ENCODE measurements at regions not wholly inside any gene's neighbourhood (a gene's known extent, or its start where the extent isn't known, plus 50 kb on each side); places are given as distances from the start of the nearest gene placed in this dataset.

DNA sequence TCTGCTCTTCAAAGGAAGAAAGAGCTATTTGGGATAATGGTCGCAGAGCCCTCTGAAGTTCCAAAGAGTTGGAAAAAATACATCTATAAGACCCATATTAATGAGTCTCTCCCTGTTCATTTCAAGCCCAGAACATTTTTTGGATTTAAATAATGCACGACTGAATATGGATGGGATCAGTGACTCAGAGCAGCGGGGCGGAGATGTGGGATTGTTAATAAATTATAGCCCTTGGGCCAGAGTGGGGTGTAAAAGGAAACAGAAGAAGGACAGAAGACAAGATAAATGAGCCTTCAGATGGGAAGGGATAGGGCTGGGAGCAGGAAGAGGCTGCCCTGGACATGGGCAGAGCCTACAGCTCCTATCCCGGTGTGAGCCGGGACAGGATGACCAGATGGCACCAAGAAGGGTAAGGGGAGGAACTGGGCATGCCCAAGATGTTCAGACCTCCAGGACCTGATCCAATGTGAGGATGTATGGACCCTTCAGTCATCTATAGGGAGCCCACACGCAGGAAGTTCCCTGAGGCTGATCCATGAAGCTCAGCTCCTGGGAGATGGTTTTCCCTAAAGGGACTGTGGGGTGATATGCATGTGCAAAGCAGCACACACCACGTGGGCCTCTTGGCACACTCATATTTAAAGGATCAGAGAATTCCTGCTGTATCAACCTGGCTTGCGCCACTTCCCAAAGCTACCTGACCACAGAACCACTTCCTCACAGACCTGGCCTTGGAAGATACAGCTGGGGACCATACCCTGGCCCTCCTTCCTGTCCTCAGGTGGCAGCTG, 96.1 kb upstream of the PLXNA4 start:
- DNase-seq (ENCODE audit: extremely low read depth, insufficient read length): no peak
- H3K36me3 ChIP-seq (ENCODE audit: control insufficient read depth, insufficient read depth, low read length): no peaks in the 10 kb centered on the region
- H3K4me3 ChIP-seq (replicated peaks; ENCODE audit: low read depth, low read length): no peak overlapping the region
- no peaks in the 10 kb centered on the region for H3K27me3 ChIP-seq (replicated peaks; ENCODE audit: control insufficient read depth, insufficient read depth, low read length)
- TF ChIP-seq, protein P1, sequence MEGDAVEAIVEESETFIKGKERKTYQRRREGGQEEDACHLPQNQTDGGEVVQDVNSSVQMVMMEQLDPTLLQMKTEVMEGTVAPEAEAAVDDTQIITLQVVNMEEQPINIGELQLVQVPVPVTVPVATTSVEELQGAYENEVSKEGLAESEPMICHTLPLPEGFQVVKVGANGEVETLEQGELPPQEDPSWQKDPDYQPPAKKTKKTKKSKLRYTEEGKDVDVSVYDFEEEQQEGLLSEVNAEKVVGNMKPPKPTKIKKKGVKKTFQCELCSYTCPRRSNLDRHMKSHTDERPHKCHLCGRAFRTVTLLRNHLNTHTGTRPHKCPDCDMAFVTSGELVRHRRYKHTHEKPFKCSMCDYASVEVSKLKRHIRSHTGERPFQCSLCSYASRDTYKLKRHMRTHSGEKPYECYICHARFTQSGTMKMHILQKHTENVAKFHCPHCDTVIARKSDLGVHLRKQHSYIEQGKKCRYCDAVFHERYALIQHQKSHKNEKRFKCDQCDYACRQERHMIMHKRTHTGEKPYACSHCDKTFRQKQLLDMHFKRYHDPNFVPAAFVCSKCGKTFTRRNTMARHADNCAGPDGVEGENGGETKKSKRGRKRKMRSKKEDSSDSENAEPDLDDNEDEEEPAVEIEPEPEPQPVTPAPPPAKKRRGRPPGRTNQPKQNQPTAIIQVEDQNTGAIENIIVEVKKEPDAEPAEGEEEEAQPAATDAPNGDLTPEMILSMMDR (IDR thresholded peaks at IDR 0.05; ENCODE audit: insufficient read depth, low read length, poor library complexity, severe bottlenecking): no peak

DNA sequence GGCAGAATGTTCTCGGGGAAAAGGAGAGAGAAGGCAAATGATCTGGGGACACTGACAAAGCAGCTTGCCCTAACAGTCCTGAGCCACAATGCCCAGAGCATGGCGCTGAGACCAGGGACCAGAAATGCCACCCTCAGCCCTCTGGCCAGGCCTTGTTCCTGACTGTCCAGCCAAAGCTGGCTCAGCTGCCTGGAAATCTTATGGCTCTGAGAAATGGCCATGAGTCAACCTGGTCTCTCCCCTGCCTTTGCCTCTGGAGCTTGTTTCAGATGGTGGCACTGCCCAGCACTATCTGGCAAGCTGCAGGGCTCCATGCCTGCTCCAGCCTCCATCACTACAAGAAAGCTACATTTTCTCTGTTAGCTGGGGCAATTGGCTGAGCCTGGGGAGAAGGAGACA, 90.5 kb upstream of the PLXNA4 start:
- H3K36me3 ChIP-seq (ENCODE audit: control insufficient read depth, insufficient read depth, low read length): no peaks in the 10 kb centered on the region
- H3K27me3 ChIP-seq (replicated peaks; ENCODE audit: control insufficient read depth, insufficient read depth, low read length): no peaks in the 10 kb centered on the region; the same call in 1 of the 2 replicates
- TF ChIP-seq, protein P1 (IDR thresholded peaks at IDR 0.05; ENCODE audit: insufficient read depth, low read length, poor library complexity, severe bottlenecking): no peak
- no peak overlapping the region for H3K4me3 ChIP-seq (replicated peaks; ENCODE audit: low read depth, low read length)
- DNase-seq (ENCODE audit: extremely low read depth, insufficient read length): no peak

DNA sequence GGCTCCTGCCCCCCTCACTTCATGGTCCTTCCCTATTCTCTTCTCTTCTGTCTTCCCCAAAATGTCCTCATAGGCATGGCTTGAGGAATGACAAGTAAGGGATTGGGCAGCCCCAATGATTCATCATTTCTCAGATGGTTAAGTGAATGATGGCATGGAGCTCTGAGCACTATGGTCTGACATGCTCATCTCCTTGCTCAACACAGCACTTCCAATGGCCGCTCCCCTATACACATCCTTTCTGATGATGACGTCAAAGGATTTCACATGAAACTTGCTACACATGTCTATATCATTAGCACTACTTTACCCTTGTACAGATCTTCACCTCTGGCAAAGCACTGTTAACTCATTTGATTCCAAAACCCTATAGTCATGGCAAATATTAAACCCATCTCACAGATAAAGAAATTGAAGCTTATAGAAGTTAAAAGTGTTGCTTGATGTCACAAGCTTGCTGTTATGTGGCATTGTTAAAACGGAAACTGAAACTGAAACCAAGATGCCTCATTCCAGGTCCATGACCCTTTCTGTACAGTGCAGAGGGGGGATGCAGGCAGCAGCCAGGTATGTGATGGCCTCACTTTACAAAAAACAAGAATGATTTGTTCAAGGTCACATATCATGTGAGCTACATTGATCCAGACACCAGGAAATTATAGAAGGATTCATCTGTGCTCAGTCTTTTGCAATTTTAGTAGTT, 90.0 kb upstream of the PLXNA4 start:
- no peaks in the 10 kb centered on the region; the same call in 1 of the 2 replicates for H3K27me3 ChIP-seq (replicated peaks; ENCODE audit: control insufficient read depth, insufficient read depth, low read length)
- no peaks in the 10 kb centered on the region for H3K36me3 ChIP-seq (ENCODE audit: control insufficient read depth, insufficient read depth, low read length)
- H3K4me3 ChIP-seq (replicated peaks; ENCODE audit: low read depth, low read length): no peak overlapping the region
- TF ChIP-seq, protein P1 (IDR thresholded peaks at IDR 0.05; ENCODE audit: insufficient read depth, low read length, poor library complexity, severe bottlenecking): no peak
- no peak for DNase-seq (ENCODE audit: extremely low read depth, insufficient read length)

DNA sequence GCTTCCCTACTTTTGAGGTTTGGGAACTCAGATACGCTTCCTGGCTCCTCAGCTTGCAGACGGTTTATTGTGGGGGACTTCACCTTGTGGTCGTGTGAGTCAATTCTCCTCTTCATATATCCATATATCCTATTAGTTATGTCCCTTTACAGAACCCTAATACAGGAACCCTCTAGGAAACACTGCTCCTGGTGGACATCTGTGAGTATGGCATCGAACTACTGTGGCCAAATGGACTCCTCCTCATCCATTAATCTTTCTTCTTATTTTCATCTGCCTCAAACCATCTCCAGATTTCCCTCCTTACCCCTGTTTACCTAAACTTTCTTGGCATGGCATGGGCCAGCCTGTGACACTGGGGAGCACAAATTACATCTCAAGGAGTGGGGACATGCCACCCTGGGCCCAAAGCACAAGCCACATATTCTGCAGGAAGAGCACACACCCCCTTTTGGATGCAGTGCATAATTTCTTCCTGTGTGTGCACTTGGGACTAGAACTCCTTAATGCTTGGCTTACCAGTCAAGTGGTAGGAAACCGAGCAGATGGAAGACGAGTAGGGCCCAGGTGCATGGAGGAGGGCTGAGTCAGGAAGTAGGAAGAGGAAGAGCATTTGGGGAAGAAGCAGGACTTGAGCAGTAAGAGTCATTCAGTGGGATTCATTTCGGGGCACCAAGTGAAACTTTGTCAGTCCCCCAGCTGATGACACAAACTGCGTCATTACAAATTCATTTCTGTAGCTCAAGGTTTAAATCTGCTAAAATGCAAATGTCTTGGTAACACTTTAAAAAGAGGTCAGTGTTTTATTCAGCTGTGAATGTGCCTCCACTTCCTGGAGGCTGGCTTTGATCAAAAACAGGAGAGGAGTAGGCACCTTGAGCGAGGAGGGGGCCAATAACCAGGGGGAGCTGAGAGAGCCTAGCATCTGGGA, 80.8 kb upstream of the PLXNA4 start:
- TF ChIP-seq, protein P1 (IDR thresholded peaks at IDR 0.05; ENCODE audit: insufficient read depth, low read length, poor library complexity, severe bottlenecking): peak; percentile 49
- DNase-seq (ENCODE audit: extremely low read depth, insufficient read length): peak; percentile 34
- Histone ChIP-seq H3K27me3 (replicated peaks; ENCODE audit: control insufficient read depth, insufficient read depth, low read length) (no peaks in the 10 kb centered on the region), H3K4me3 (replicated peaks; ENCODE audit: low read depth, low read length) (no peak overlapping the region), H3K36me3 (ENCODE audit: control insufficient read depth, insufficient read depth, low read length) (no peaks in the 10 kb centered on the region)

DNA sequence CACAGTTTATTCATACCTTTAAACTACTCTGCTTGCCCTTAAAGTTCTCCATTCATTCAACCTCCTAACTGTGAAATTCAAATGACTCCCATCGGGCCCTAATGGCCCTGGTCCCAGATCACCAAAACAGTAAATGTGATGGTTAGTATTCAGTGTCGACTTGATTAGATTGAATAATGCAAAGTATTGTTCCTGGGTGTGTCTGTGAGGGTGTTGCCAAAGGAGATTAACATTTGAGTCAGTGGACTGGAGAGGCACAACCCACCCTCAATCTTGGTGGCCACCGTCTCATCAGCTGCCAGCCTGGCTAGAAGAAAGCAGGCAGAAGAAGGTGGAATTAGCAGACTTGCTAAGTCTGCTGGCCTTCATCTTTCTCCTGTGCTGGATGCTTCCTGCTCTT, 80.1 kb upstream of the PLXNA4 start:
- TF ChIP-seq, protein P1 (IDR thresholded peaks at IDR 0.05; ENCODE audit: insufficient read depth, low read length, poor library complexity, severe bottlenecking): no peak
- DNase-seq (ENCODE audit: extremely low read depth, insufficient read length): no peak
- Histone ChIP-seq H3K36me3 (ENCODE audit: control insufficient read depth, insufficient read depth, low read length) (no peaks in the 10 kb centered on the region), H3K27me3 (replicated peaks; ENCODE audit: control insufficient read depth, insufficient read depth, low read length) (no peaks in the 10 kb centered on the region), H3K4me3 (replicated peaks; ENCODE audit: low read depth, low read length) (no peak overlapping the region)

Measured in GM06990 (cell line).